Activated T-cell treated with anti-CD3 and anti-CD28 coated beads for 4 hours (primary cell): ENCODE measurements at regions not wholly inside any gene's neighbourhood (a gene's known extent, or its start where the extent isn't known, plus 50 kb on each side); places are given as distances from the start of the nearest gene placed in this dataset.
"Not testable (repeated sequence)": the region's sequence is repeated elsewhere in the genome, so short reads cannot be mapped to it uniquely, and the experiment has no call there.

ENCODE experiments used
- DNase-seq: peaks from one replicate; pipeline ENCODE4 v3.0.0-alpha.2; 2020

- no peak for DNase-seq
These were observed 815.7 kb downstream of the BRD1 start for GRCh38 chr22:49011769-49012648.

- DNase-seq: no peak
These were observed 816.3 kb downstream of the BRD1 start for GRCh38 chr22:49011379-49011768.

- DNase-seq: no peak
These were observed 816.8 kb downstream of the BRD1 start for GRCh38 chr22:49010901-49011300.

GRCh38 chr22:49010070-49010863, 817.4 kb downstream of the BRD1 start:
- DNase-seq: no peak

GRCh38 chr22:49009359-49010063, 818.2 kb downstream of the BRD1 start:
- no peak for DNase-seq

- DNase-seq: no peak
These were observed 818.9 kb downstream of the BRD1 start for GRCh38 chr22:49008682-49009235.

GRCh38 chr22:49007013-49007653, 820.5 kb downstream of the BRD1 start:
- no peak for DNase-seq

- no peak for DNase-seq
These were observed 821.3 kb downstream of the BRD1 start for GRCh38 chr22:49006207-49007012.

- DNase-seq: no peak
These were observed 822.1 kb downstream of the BRD1 start for GRCh38 chr22:49005557-49005956.

- no peak for DNase-seq
These were observed 822.9 kb downstream of the BRD1 start for GRCh38 chr22:49004484-49005399.

GRCh38 chr22:48997605-48998004, 830.1 kb downstream of the BRD1 start:
- DNase-seq: not testable (repeated sequence)

- no peak for DNase-seq
These were observed 834.0 kb downstream of the BRD1 start for GRCh38 chr22:48993655-48994054.

GRCh38 chr22:48984639-48985038, 843.0 kb downstream of the BRD1 start:
- DNase-seq: no peak

GRCh38 chr22:48982321-48982905, 845.3 kb downstream of the BRD1 start:
- no peak for DNase-seq

- DNase-seq: no peak
These were observed 846.2 kb downstream of the BRD1 start for GRCh38 chr22:48981371-48982061.

- DNase-seq: no peak
These were observed 846.8 kb downstream of the BRD1 start for GRCh38 chr22:48980918-48981317.

- no peak for DNase-seq
These were observed 847.3 kb downstream of the BRD1 start for GRCh38 chr22:48980409-48980808.

- DNase-seq: no peak
These were observed 848.2 kb downstream of the BRD1 start for GRCh38 chr22:48979482-48979881.
